Fibroblast of skin of right quadriceps (primary cell): ENCODE measurements at regions not wholly inside any gene's neighbourhood (a gene's known extent, or its start where the extent isn't known, plus 50 kb on each side); places are given as distances from the start of the nearest gene placed in this dataset.
A peak's percentile ranks its signal among the peaks of the same experiment; 100 is the strongest.
"Not testable (repeated sequence)": the region's sequence is repeated elsewhere in the genome, so short reads cannot be mapped to it uniquely, and the experiment has no call there.

ENCODE experiments used
- DNase-seq: peaks from one replicate; pipeline ENCODE4 v3.0.0-alpha.2; 2013

- no peak for DNase-seq
These were observed 163.2 kb upstream of the OLIG3 start for GRCh38 chr6:137657351-137657911.

- no peak for DNase-seq
These were observed 164.1 kb upstream of the OLIG3 start for GRCh38 chr6:137658287-137658686.

GRCh38 chr6:137659871-137660270 lies 165.7 kb upstream of the OLIG3 start:
- DNase-seq: no peak

GRCh38 chr6:137660296-137660731 lies 166.1 kb upstream of the OLIG3 start:
- DNase-seq: no peak

- DNase-seq: peak; percentile 13
These were observed 167.4 kb upstream of the OLIG3 start for GRCh38 chr6:137661601-137662000.

DNA sequence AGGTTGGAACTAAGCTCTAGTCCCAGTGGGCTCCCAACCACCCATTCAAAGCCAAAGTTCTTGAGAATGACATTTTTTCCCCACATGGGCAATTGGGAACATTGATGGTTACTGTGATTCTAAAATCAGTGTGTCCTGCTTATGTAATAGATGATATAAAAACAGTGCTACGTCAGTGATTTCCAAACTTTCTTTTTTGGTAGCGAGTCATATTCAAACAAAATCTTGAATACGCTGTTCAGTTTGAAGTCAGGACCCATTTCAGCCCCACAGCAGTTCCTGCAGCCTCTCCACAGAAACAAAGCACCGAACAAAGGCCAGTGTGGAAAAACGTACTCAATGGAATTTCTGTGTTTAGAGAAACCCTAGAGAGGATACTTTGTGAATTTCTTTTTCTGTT lies 170.0 kb upstream of the OLIG3 start:
- no peak for DNase-seq

GRCh38 chr6:137665342-137665934 lies 171.2 kb upstream of the OLIG3 start:
- no peak for DNase-seq

GRCh38 chr6:137666202-137666774 lies 172.1 kb upstream of the OLIG3 start:
- no peak for DNase-seq

DNA sequence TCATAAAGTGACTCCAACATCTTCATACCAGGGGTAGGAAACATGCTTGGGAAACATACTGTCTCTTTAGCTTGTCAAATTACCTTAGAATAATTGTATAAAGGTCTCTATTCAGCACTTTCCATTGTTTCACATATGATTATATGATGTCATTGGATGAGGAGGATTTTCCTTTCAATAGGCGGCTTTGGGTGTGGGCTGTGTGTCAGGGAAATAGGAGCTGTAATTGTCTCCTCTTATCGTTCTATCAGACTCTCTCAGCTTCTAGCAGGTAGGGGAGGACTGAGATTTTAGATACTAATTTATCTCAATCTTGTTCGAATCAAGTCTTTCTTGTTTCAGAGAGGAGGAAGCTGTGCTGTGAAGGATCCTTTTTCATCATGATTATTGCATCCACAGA lies 179.4 kb upstream of the OLIG3 start:
- DNase-seq: no peak

GRCh38 chr6:137676888-137677287 lies 182.7 kb upstream of the OLIG3 start:
- DNase-seq: no peak

- DNase-seq: no peak
These were observed 183.5 kb upstream of the OLIG3 start for GRCh38 chr6:137677709-137678108.

- DNase-seq: no peak
These were observed 184.3 kb upstream of the OLIG3 start for GRCh38 chr6:137678451-137678850.

- DNase-seq: no peak
These were observed 186.2 kb upstream of the TNFAIP3 start for GRCh38 chr6:137680705-137681346.

DNA sequence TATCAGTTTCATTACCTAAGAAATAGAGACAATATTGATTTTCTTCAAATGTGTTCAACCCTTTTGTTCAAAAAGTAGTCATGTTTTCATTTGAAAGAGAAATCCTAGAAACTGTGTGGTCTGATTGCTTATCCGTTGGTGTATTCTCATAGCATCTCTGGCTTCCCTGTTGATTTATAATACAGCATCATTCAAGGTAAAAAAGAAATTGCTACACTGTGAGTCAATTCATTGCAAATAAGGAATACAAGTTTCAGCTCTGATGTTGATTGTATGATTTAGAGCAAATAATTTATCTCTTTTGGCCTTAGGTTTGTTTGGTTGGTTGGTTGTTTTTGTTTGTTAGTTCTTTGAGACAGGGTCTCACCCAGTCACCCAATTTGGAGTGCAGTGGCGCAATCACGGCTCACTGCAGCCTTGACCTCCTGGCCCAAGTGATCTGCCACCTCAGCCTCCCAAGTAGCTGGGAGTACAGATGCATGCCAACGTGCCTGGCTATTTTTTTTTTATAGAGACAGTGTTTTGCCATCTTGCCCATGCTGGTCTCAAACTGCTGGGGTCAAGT lies 185.5 kb upstream of the TNFAIP3 start:
- no peak for DNase-seq

GRCh38 chr6:137682658-137683057 lies 184.4 kb upstream of the TNFAIP3 start:
- not testable (repeated sequence) for DNase-seq

GRCh38 chr6:137683916-137684315 lies 183.1 kb upstream of the TNFAIP3 start:
- DNase-seq: no peak

DNA sequence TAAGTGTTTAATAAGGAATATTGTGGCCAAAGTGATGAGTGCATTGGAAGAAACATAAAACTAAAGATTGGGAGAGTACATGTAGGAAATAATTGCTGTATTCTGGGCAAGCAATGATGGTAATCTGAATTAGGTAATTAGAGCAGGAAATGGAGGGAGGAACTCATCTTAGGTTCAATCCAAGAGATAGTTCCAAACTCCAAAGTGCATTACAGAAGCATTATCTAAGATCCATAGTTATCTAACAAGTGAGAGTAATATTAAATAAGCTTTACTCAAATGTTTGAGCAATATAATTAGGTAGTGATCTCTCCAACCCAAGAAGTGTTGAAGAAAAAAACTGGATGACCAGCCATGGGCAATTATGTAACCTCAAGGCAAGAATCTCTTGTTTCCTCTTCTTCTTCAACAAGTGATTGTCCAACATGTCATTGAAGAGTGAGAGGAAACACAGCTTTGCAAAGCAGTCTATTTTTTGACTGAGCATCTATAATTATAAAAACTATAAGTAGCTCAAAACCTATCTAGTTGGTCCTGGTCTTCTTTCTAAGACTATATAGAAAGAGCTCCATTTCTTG lies 181.2 kb upstream of the TNFAIP3 start:
- no peak for DNase-seq

- no peak for DNase-seq
These were observed 179.2 kb upstream of the TNFAIP3 start for GRCh38 chr6:137687818-137688217.

- no peak for DNase-seq
These were observed 178.7 kb upstream of the TNFAIP3 start for GRCh38 chr6:137688230-137688971.

DNA sequence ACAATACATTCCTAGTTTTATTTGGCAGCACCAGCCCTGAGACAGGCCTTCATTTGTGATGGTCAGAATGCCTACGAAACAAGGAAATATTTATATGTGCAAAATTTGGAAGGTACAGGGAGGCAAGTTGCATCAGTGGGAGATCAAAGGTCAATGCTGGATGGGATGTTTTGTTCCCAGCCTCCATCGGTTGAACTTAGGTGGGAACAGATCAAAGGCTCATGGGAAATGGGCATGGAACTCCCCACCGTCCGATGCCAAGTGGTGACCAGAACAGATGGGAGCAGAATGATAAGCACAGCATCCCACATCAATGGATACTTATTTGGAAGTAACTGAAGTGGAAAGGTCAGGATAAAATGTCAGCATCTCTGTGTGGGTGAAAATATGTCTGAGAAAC lies 177.7 kb upstream of the TNFAIP3 start:
- no peak for DNase-seq

DNA sequence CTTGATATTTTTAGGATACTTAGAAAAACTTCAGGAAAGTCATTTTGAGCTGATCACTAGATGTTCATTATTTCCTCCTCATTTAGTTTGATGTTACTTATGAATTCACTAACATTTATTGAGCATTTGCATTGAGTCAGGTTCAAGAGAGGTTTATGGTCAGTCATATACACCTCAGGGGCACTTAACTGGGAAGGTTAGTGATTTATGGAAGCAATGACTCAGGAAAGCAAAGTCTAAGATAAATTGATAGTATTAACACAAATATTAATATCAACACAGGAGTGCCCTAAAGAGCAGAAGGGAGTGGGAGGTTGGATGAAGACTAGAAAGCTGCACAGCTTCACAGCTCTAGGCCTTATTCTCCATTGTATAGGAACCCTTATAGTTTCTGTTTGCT lies 177.0 kb upstream of the TNFAIP3 start:
- DNase-seq: no peak

GRCh38 chr6:137690721-137691120 lies 176.3 kb upstream of the TNFAIP3 start:
- no peak for DNase-seq

GRCh38 chr6:137692308-137692707 lies 174.8 kb upstream of the TNFAIP3 start:
- no peak for DNase-seq
